HG02623 (cell line): ENCODE measurements at regions not wholly inside any gene's neighbourhood (a gene's known extent, or its start where the extent isn't known, plus 50 kb on each side); places are given as distances from the start of the nearest gene placed in this dataset.

ENCODE experiments used
- ATAC-seq: cut with Tn5 transposase; IDR thresholded peaks from one replicate; pipeline ENCODE4 v1.9.1; 2021; ENCODE audit warnings: moderate library complexity; ENCODE audit not compliant: unreplicated experiment

- no peak for ATAC-seq
Measured at GRCh38 chr1:47627016-47627415, 189.2 kb downstream of the FOXD2 start.

DNA sequence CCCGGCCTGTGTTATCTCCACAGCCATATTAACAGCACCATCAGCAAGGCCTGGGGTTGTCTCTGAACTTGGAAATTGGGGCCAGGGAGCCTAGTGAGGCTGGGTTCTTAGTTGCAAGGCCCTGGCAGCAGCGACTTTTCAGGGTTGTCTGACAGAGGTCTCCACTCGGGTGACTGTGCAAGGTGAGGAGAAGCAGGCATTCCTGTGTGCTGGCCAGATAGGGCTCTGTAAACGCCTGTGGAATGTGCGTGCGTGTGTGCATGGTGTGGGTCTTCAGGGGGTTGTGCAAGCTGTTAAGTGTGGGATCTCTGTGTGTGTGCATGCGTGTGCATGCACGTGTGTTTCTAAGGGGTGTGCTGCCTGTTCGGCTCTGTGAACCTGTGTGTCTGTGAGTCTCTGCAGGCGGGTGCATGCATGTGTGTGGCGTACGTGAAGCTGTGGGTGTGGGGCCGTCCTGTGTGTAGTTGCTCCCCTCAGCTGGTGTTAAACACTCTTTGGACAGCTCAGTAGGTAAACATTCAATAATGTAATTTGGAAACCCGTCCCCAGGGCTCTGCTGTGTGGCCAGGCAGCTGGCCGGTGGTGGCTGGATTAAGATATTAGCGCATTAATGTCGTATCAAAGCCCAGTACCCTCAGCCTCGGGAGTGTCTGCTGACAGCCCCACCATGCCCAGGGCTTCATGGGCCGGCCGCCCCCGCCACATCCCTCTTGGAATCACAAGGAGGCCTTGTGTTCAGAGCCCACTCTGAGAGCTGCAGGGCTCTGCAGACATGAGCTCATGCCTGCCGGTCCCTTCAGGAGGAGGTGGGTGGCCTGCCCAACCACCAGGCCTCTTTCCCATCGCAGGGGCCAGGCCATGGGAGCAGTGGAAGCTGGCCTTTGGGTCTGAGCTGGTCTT is 189.9 kb downstream of the FOXD2 start:
- no peak for ATAC-seq

GRCh38 chr1:47629201-47629600 is 191.4 kb downstream of the FOXD2 start:
- no peak for ATAC-seq

- ATAC-seq: no peak
Measured at GRCh38 chr1:47630346-47630745, 192.5 kb downstream of the FOXD2 start.

GRCh38 chr1:47631411-47631995 is 193.7 kb downstream of the FOXD2 start:
- ATAC-seq: no peak

- ATAC-seq: no peak
Measured at GRCh38 chr1:47635111-47635510, 197.3 kb downstream of the FOXD2 start.

- ATAC-seq: no peak
Measured at GRCh38 chr1:47635597-47635996, 197.8 kb downstream of the FOXD2 start.

- no peak for ATAC-seq
Measured at GRCh38 chr1:47637111-47637685, 199.4 kb downstream of the FOXD2 start.

DNA sequence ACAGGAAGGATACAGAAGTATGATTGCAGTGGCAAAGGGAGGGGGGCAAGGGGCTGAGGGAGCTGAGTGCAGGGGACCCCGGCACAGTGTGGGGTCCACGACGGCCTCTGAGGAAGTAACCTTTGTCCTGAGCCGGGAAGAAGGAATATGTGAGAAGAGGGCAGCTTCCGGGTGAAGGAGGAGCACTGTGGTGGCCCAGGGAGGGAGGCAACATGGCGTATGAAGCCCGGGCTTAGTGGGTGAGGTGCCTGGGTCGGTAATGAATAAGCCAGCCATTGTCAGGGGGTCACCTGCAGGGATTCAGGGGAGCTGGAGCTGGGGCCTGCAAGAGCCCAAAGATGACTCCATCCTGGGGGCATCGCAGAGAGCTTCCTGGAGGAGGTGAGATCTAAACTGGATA is 200.4 kb downstream of the FOXD2 start:
- ATAC-seq: no peak

DNA sequence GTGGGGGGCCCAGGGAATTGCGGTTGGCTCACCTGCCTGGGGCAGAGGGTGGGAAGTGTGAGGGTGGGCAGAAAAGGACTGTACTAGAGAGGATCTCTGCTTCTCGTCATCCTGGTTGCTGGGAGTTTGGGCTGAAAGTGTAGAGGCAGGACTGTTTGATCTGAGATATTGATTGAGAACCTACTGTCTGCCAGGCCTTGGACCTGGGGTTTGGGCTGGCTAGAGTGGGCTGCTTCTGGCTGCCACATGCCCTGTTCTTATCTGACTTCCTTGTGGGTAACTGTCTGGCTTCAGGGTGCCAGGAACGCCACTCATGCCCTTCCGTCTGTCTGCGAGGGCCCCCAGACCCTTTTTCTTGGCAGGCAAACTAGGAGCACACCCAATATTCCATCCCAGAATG is 200.9 kb downstream of the FOXD2 start:
- ATAC-seq: no peak

- no peak for ATAC-seq
Measured at GRCh38 chr1:47643306-47644211, 205.7 kb downstream of the FOXD2 start.

- ATAC-seq: no peak
Measured at GRCh38 chr1:47644212-47644573, 206.3 kb downstream of the FOXD2 start.

DNA sequence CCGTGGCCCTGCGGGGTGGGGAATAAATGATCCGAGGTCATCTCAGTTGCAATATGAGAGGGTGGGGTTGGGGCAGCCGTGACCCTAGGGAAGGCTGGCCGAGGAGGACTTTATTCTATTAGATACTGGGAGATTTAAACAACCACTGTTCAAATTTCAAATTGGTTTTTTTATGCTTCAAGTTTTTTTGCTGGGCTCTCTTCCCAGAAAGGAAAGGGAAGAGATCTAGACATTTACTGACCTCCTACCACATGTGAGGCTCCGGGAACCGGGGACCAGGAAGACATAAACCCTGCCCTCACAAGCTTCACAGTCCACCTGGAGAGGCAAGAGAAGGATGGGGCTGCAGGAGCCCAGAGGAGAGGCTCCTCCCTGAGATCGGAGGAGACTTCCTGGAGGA is 207.3 kb downstream of the FOXD2 start:
- ATAC-seq: no peak

DNA sequence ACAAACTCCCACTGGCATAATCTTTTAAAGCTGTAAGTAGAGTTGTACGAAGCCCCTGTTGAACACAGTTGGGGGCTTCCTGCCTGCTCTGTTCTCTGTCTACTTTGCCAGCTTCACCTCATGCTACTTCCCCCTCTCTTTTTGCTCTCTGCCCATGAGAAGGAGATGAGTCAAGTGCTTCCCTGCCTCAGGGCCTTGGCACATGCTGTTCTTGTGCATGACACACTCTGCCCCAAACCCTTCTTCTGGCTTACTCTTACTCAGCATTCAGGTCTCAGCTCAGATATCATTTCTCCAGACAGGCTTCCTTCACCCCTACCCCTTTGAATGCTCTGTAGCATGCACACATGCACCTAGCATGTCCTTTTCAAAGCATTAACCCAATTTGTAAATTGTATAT is 208.8 kb downstream of the FOXD2 start:
- ATAC-seq: no peak

DNA sequence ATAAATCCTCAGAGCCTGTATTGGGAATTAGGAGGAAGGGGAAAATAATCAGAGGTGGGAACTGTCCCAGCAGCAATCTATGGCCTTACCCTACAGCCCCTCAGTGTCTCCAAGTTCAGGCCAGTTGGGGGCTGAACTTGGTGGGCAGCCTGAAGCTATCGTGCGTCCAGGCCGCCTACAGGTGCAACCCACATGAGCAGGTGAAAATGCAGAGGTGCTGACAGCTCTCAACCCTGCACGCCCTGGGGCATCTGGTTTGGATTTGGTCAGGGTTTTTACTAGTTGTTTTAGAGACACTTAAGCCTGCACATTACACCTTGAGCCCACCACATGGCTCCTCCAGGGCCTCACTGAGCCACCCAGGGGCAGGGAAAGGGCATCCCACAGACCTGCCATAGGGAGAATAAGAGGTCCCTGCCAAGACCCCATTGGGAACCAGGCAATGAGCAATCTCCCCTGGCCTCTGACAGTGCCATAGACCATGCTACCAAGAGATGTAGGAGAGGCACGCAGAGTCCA is 209.5 kb downstream of the FOXD2 start:
- no peak for ATAC-seq

GRCh38 chr1:47650205-47650604 is 212.4 kb downstream of the FOXD2 start:
- no peak for ATAC-seq

GRCh38 chr1:47650611-47651010 is 212.8 kb downstream of the FOXD2 start:
- no peak for ATAC-seq

GRCh38 chr1:47651311-47652089 is 213.7 kb downstream of the FOXD2 start:
- no peak for ATAC-seq

GRCh38 chr1:47655521-47656300 is 217.9 kb downstream of the FOXD2 start:
- ATAC-seq: no peak
